GM18873 (cell line): ENCODE measurements at regions not wholly inside any gene's neighbourhood (a gene's known extent, or its start where the extent isn't known, plus 50 kb on each side); places are given as distances from the start of the nearest gene placed in this dataset.
"Not testable (repeated sequence)": the region's sequence is repeated elsewhere in the genome, so short reads cannot be mapped to it uniquely, and the experiment has no call there.

Source experiments
- ATAC-seq: cut with Tn5 transposase; IDR thresholded peaks from one replicate; pipeline ENCODE4 v1.9.1; 2021; ENCODE audit warnings: mild to moderate bottlenecking, moderate library complexity, moderate number of reproducible peaks; ENCODE audit not compliant: unreplicated experiment, low FRiP score

- no peak for ATAC-seq
These were observed 340.1 kb downstream of the BCL11B start for GRCh38 chr14:98931911-98932310.

GRCh38 chr14:98932431-98933325 is 339.3 kb downstream of the BCL11B start:
- no peak for ATAC-seq

GRCh38 chr14:98934569-98934968 is 337.4 kb downstream of the BCL11B start:
- not testable (repeated sequence) for ATAC-seq

GRCh38 chr14:98935921-98936320 is 336.1 kb downstream of the BCL11B start:
- ATAC-seq: no peak

- ATAC-seq: no peak
These were observed 335.0 kb downstream of the BCL11B start for GRCh38 chr14:98937021-98937420.

- no peak for ATAC-seq
These were observed 334.1 kb downstream of the BCL11B start for GRCh38 chr14:98937712-98938505.

GRCh38 chr14:98940693-98941437 is 331.1 kb downstream of the BCL11B start:
- no peak for ATAC-seq

GRCh38 chr14:98941481-98941880 is 330.5 kb downstream of the BCL11B start:
- no peak for ATAC-seq

GRCh38 chr14:98943907-98944306 is 328.1 kb downstream of the BCL11B start:
- ATAC-seq: no peak

GRCh38 chr14:98944989-98945388 is 327.0 kb downstream of the BCL11B start:
- no peak for ATAC-seq

- ATAC-seq: no peak
These were observed 326.1 kb downstream of the BCL11B start for GRCh38 chr14:98945611-98946570.

GRCh38 chr14:98946940-98947339 is 325.1 kb downstream of the BCL11B start:
- ATAC-seq: no peak

GRCh38 chr14:98947911-98948595 is 323.9 kb downstream of the BCL11B start:
- no peak for ATAC-seq

- no peak for ATAC-seq
These were observed 322.9 kb downstream of the BCL11B start for GRCh38 chr14:98949051-98949450.

GRCh38 chr14:98949481-98950135 is 322.4 kb downstream of the BCL11B start:
- no peak for ATAC-seq

- ATAC-seq: no peak
These were observed 321.6 kb downstream of the BCL11B start for GRCh38 chr14:98950353-98950895.

GRCh38 chr14:98951031-98951430 is 321.0 kb downstream of the BCL11B start:
- ATAC-seq: no peak

- no peak for ATAC-seq
These were observed 320.4 kb downstream of the BCL11B start for GRCh38 chr14:98951521-98952152.
